Transverse colon (tissue), 4 donors: ENCODE measurements at regions not wholly inside any gene's neighbourhood (a gene's known extent, or its start where the extent isn't known, plus 50 kb on each side); places are given as distances from the start of the nearest gene placed in this dataset.

ENCODE experiments used
- DNase-seq: peaks from one replicate; pipeline ENCODE4 v3.0.0-alpha.2; 2019
- H3K27ac ChIP-seq, 4 donors: fragments of 200-600 bp; sonication (generic); 2 replicates each; pipeline ENCODE4 v1.5.1; 2016 to 2018; ENCODE audit warnings: inconsistent platforms in 4 of 4
- H3K27me3 ChIP-seq: fragments of 200-600 bp; sonication (generic); 2 replicates; pipeline ENCODE4 v1.5.1; 2017; ENCODE audit warnings: inconsistent platforms
- H3K36me3 ChIP-seq, 4 donors: fragments of 200-600 bp; sonication (generic); 2 replicates each; pipeline ENCODE4 v1.5.1; 2017 to 2019; ENCODE audit warnings: inconsistent platforms in 4 of 4
- H3K4me1 ChIP-seq, 4 donors: fragments of 200-600 bp; sonication (generic); 2 replicates each; pipeline ENCODE4 v1.5.1; 2017 to 2020; ENCODE audit warnings: inconsistent platforms in 4 of 4
- H3K4me3 ChIP-seq, 4 donors: fragments of 200-600 bp; sonication (generic); 1 replicate in 1 of 4; 2 replicates in 3 of 4; pipeline versions ENCODE4 v1.5.1 to v1.6.1; 2017 to 2019; ENCODE audit warnings: inconsistent platforms in 4 of 4
- H3K9me3 ChIP-seq, 2 donors: fragments of 200-600 bp; sonication (generic); 2 replicates each; pipeline ENCODE4 v1.5.1; 2017 to 2019; ENCODE audit warnings: inconsistent platforms in 2 of 2
- CTCF ChIP-seq, 5 experiments: fragments of 200-600 bp in 3 of 5; fragments of 450-650 bp in 2 of 5; sonication (generic) in 3 of 5; IDR thresholded peaks; 1 replicate in 2 of 5; 2 replicates in 3 of 5; pipeline ENCODE4 v1.5.1; 2016 to 2017; ENCODE audit warnings: antibody characterized with exemption in 5 of 5, inconsistent platforms in 3 of 5, mild to moderate bottlenecking in 2 of 5, moderate library complexity in 1 of 5
- EP300 ChIP-seq: sonication (generic); formaldehyde crosslinking; IDR thresholded peaks from one replicate; pipeline ENCODE4 v1.6.1; 2017; ENCODE audit warnings: antibody characterized with exemption, low read depth
- POLR2A ChIP-seq: fragments of 450-650 bp; IDR thresholded peaks from one replicate; pipeline ENCODE4 v1.6.1; 2016; ENCODE audit warnings: antibody characterized with exemption, mild to moderate bottlenecking, moderate library complexity
- POLR2AphosphoS5 ChIP-seq, 3 donors: sonication (generic); formaldehyde crosslinking; IDR thresholded peaks; one replicate each; pipeline ENCODE4 v1.6.1; 2016; ENCODE audit warnings: antibody characterized with exemption in 3 of 3
- WGBS, 2 donors: methylation state at CpG; one replicate each; pipeline ENCODE4 v1.1.5; 2018; ENCODE audit warnings: low coverage in 1 of 2; 5-methylcytosine and 5-hydroxymethylcytosine counted together
- in situ Hi-C, 4 donors: fragments of 200-750 bp; cut with MboI; loops; one replicate each; pipeline versions ENCODE4 v1.15.0 to v1.15.1; 2017; ENCODE audit warnings: low sequenced_read_pairs in 3 of 4, low pct_ligation_motif_present in 1 of 4, low pct_unique_long_range_greater_than_20kb in 1 of 4
- intact Hi-C: fragments of 100-400 bp; cut with DNase I; formaldehyde crosslinking; loops from one replicate; pipeline ENCODE4 v1.15.1; 2023; ENCODE audit warnings: low total_unique reads

GRCh38 chr2:145394181-145394580 lies 874.3 kb upstream of the ZEB2 start:
- TF ChIP-seq EP300 = no peak
- no peak for TF ChIP-seq POLR2A
- no peak for TF ChIP-seq CTCF (IDR thresholded peaks at IDR 0.05)
- no peak for TF ChIP-seq POLR2AphosphoS5 (IDR thresholded peaks at IDR 0.05)
- no peaks in the 10 kb centered on the region for H3K4me1 ChIP-seq
- no peak overlapping the region for H3K27ac ChIP-seq
- in situ Hi-C loops (no loop called here), intact Hi-C loops (no loop called here)
- WGBS, 2 donors = 74 to 82% methylated on average over 3 of the region's 3 CpGs
- H3K36me3 ChIP-seq = no peaks in the 10 kb centered on the region
- no peak overlapping the region for H3K4me3 ChIP-seq
- no peaks in the 10 kb centered on the region for H3K9me3 ChIP-seq
- no peak for DNase-seq
- no peaks in the 10 kb centered on the region for H3K27me3 ChIP-seq

- no peak for DNase-seq
- in situ Hi-C loops = no loop called here
- Histone ChIP-seq H3K36me3 (no peaks in the 10 kb centered on the region), H3K9me3 (no peaks in the 10 kb centered on the region), H3K4me1 (no peaks in the 10 kb centered on the region), H3K27ac (no peak overlapping the region), H3K27me3 (no peaks in the 10 kb centered on the region), H3K4me3 (no peak overlapping the region)
- TF ChIP-seq EP300 (no peak), CTCF (IDR thresholded peaks at IDR 0.05) (no peak), POLR2A (no peak), POLR2AphosphoS5 (IDR thresholded peaks at IDR 0.05) (no peak)
- intact Hi-C loops = no loop called here
- 79% methylated on average over 4 of the region's 4 CpGs; no CpG with 5 or more reads in 1 of the 2 donors for WGBS, 2 donors
These were observed 867.1 kb upstream of the ZEB2 start for GRCh38 chr2:145386973-145387372.

- no peaks in the 10 kb centered on the region for H3K4me1 ChIP-seq
- H3K4me3 ChIP-seq = no peak overlapping the region
- TF ChIP-seq POLR2AphosphoS5 (IDR thresholded peaks at IDR 0.05) (no peak), EP300 (no peak), CTCF (IDR thresholded peaks at IDR 0.05) (no peak), POLR2A (no peak)
- in situ Hi-C loops = no loop called here
- no peaks in the 10 kb centered on the region for H3K27me3 ChIP-seq
- no peaks in the 10 kb centered on the region for H3K36me3 ChIP-seq
- no peak overlapping the region for H3K27ac ChIP-seq
- intact Hi-C loops = no loop called here
- 91 to 100% methylated on average over 1 of the region's 1 CpG for WGBS, 2 donors
- H3K9me3 ChIP-seq = no peaks in the 10 kb centered on the region
- DNase-seq = no peak
These were observed 864.0 kb upstream of the ZEB2 start for GRCh38 chr2:145383961-145384360.

GRCh38 chr2:145380436-145381017 lies 860.6 kb upstream of the ZEB2 start:
- in situ Hi-C loops = no loop called here
- no peak for DNase-seq
- intact Hi-C loops = no loop called here
- WGBS, 2 donors = 42 to 63% methylated on average over 4 of the region's 4 CpGs
- H3K36me3 ChIP-seq = no peaks in the 10 kb centered on the region
- no peak overlapping the region for H3K4me3 ChIP-seq
- H3K4me1 ChIP-seq = no peaks in the 10 kb centered on the region
- no peak overlapping the region for H3K27ac ChIP-seq
- no peaks in the 10 kb centered on the region for H3K9me3 ChIP-seq
- H3K27me3 ChIP-seq = no peaks in the 10 kb centered on the region
- TF ChIP-seq POLR2AphosphoS5 (IDR thresholded peaks at IDR 0.05) = no peak
- no peak for TF ChIP-seq CTCF (IDR thresholded peaks at IDR 0.05)
- TF ChIP-seq POLR2A = no peak
- no peak for TF ChIP-seq EP300
